Heart right ventricle (tissue), 16 donors: ENCODE measurements at regions not wholly inside any gene's neighbourhood (a gene's known extent, or its start where the extent isn't known, plus 50 kb on each side); places are given as distances from the start of the nearest gene placed in this dataset.

Source experiments
- ATAC-seq, 8 donors: fragments of 200-7000 bp; cut with Tn5 transposase; one replicate each; pipeline ENCODE4 v1.9.1; 2020; ENCODE audit warnings: mild to moderate bottlenecking in 8 of 8, moderate library complexity in 8 of 8, moderate number of reproducible peaks in 1 of 8
- DNase-seq, 2 donors: peaks; one replicate each; pipeline ENCODE4 v3.0.0-alpha.2; 2020
- H3K27ac ChIP-seq, 10 donors: fragments of 200-600 bp; sonication (generic) in 2 of 10; one replicate each; pipeline versions ENCODE4 v1.5.0 to v1.8.0; 2020 to 2022; ENCODE audit warnings: mild to moderate bottlenecking in 3 of 10
- H3K27me3 ChIP-seq, 7 donors: fragments of 200-600 bp; one replicate each; pipeline ENCODE4 v1.8.0; 2021 to 2022; ENCODE audit warnings: mild to moderate bottlenecking in 2 of 7
- H3K36me3 ChIP-seq, 9 donors: fragments of 200-600 bp; sonication (generic) in 1 of 9; one replicate each; pipeline versions ENCODE4 v1.5.0 to v1.8.0; 2020 to 2022; ENCODE audit warnings: mild to moderate bottlenecking in 2 of 9
- H3K4me1 ChIP-seq, 9 donors: fragments of 200-600 bp; sonication (generic) in 1 of 9; one replicate each; pipeline versions ENCODE4 v1.5.0 to v1.8.0; 2020 to 2022; ENCODE audit warnings: mild to moderate bottlenecking in 4 of 9
- H3K4me3 ChIP-seq, 10 donors: fragments of 200-600 bp; sonication (generic) in 2 of 10; one replicate each; pipeline versions ENCODE4 v1.5.0 to v1.8.0; 2020 to 2022; ENCODE audit warnings: mild to moderate bottlenecking in 7 of 10, moderate library complexity in 2 of 10
- H3K9me3 ChIP-seq, 11 donors: fragments of 200-600 bp in 10 of 11; sonication (generic) in 2 of 11; one replicate each; pipeline versions ENCODE4 v1.5.0 to v1.8.0; 2013 to 2022; ENCODE audit warnings: mild to moderate bottlenecking in 2 of 11, control low read depth in 1 of 11, moderate library complexity in 1 of 11
- CTCF ChIP-seq, 9 donors: fragments of 200-600 bp; sonication (generic) in 2 of 9; IDR thresholded peaks; one replicate each; pipeline versions ENCODE4 v1.5.0 to v1.8.0; 2021 to 2022; ENCODE audit warnings: antibody characterized with exemption in 9 of 9, mild to moderate bottlenecking in 5 of 9, moderate library complexity in 1 of 9
- WGBS, 2 donors: extraction: QIAGEN DNeasy Blood & Tissue Kit; methylation state at CpG; one replicate each; pipeline ENCODE4 v1.1.7; 2013; ENCODE audit warnings: inconsistent platforms in 1 of 2; 5-methylcytosine and 5-hydroxymethylcytosine counted together
- intact Hi-C, 10 donors: fragments of 100-400 bp; cut with DNase I; formaldehyde crosslinking; loops; one replicate each; pipeline versions ENCODE4 v1.11.1 to v1.14.2; 2022
- donor health status: Arrhythmogenic right ventricular cardiomyopathy.
- donor health status: ischemic (EF 13 %, LVEDD 7.1; RV severe dilation, severe dysfunction).
- donor health status: healthy with polysubstance abuse.
- donor health status: DM: no; HTN: yes; CAD: no.
- donor health status: DM: no; HTN: no; CAD: no.
- donor health status: ischemic (EF 25% LVEDD 6.9; RV normal size, moderate dysfunction).
- donor health status: ischemic (EF 25% LVEDD 5.7; RV mildly dilated, moderate dysfunction).
- donor health status: healthy.
- donor health status: DM: yes; HTN: yes; CAD: no.
- donor health status: Ischemic cardiomyopathy.
- donor health status: ischemic (EF 35%, LVEDD 5.7; RV mildly dilated, moderate dysfunction).
- donor health status: nonischemic (EF 11% LVEDD 7.7; RV severe dilation, severe dysfunction).
- donor health status: DM: yes; HTN: yes; CAD: no.
- donor health status: PGD.
- donor health status: ischemic (EF 29% LVEDD 5.4; RV normal size, mild dysfunction).
- donor health status: nonischemic (EF 23%, LVEDD 6.1; RV moderate dilation, normal function).

- Histone ChIP-seq H3K27ac (no peak overlapping the region), H3K9me3 (no peaks in the 10 kb centered on the region), H3K36me3 (no peaks in the 10 kb centered on the region), H3K4me1 (peaks cover 0 to 14% (median 8%) of the 10 kb centered on the region in 9 donors), H3K27me3 (no peaks in the 10 kb centered on the region), H3K4me3 (no peak overlapping the region)
- ATAC-seq = no peak
- DNase-seq = no peak
- intact Hi-C loops = no loop called here
- 87 to 100% methylated on average over 1 of the region's 1 CpG for WGBS, 2 donors
- no peak for TF ChIP-seq CTCF (IDR thresholded peaks at IDR 0.05)
Observed at GRCh38 chr6:82025271-82025670, 222.3 kb downstream of the IBTK start.

- Histone ChIP-seq H3K4me3 (no peak overlapping the region), H3K27ac (no peak overlapping the region), H3K9me3 (no peaks in the 10 kb centered on the region), H3K36me3 (no peaks in the 10 kb centered on the region), H3K27me3 (no peaks in the 10 kb centered on the region), H3K4me1 (peaks cover 0 to 16% (median 8%) of the 10 kb centered on the region in 9 donors)
- ATAC-seq (peak in 5 of 8 donors; percentile 47 to 83 (median 57)), DNase-seq (no peak)
- TF ChIP-seq CTCF (IDR thresholded peaks at IDR 0.05) = no peak
- intact Hi-C loops = no loop called here
- WGBS, 2 donors = 65 to 68% methylated on average over 2 of the region's 2 CpGs
Observed at GRCh38 chr6:82022614-82023129, 224.9 kb downstream of the IBTK start.

- ATAC-seq = no peak
Observed at GRCh38 chr6:82017773-82018172, 229.8 kb downstream of the IBTK start.

GRCh38 chr6:82017288-82017687 is 230.3 kb downstream of the IBTK start:
- no peaks in the 10 kb centered on the region for H3K36me3 ChIP-seq
- ATAC-seq = peak; percentile 58 to 94 (median 76)
- DNase-seq = peak in 1 of 2 donors; percentile 37
- no peak for TF ChIP-seq CTCF (IDR thresholded peaks at IDR 0.05)
- H3K27ac ChIP-seq = peak overlapping the region in 9 of 10 donors; percentile 30 to 76 (median 64)
- peaks cover 5 to 56% (median 39%) of the 10 kb centered on the region in 9 donors for H3K4me1 ChIP-seq
- intact Hi-C loops = loop anchor here in 1 of 10 donors (10.0 kb wide), 1 partner anchor 262 kb away; the partner anchor contains the start of gene TENT5A
- H3K9me3 ChIP-seq = peaks cover 0 to 4% (median 0%) of the 10 kb centered on the region in 11 donors
- H3K27me3 ChIP-seq = no peaks in the 10 kb centered on the region
- no peak overlapping the region for H3K4me3 ChIP-seq

More at GRCh38 chr6:82017773-82018172, 229.8 kb downstream of the IBTK start:
- intact Hi-C loops = loop anchor here in 1 of 10 donors (10.0 kb wide), 1 partner anchor 263 kb away; the partner anchor contains the start of gene TENT5A
- Histone ChIP-seq H3K36me3 (no peaks in the 10 kb centered on the region), H3K4me3 (no peak overlapping the region), H3K27me3 (no peaks in the 10 kb centered on the region), H3K9me3 (no peaks in the 10 kb centered on the region), H3K4me1 (peaks cover 5 to 57% (median 39%) of the 10 kb centered on the region in 9 donors), H3K27ac (peak overlapping the region in 9 of 10 donors; percentile 26 to 76 (median 64))
- no peak for DNase-seq
- 59 to 73% methylated on average over 3 of the region's 3 CpGs for WGBS, 2 donors
- no peak for TF ChIP-seq CTCF (IDR thresholded peaks at IDR 0.05)
